ENCODE measurements at regions not wholly inside any gene's neighbourhood (a gene's known extent, or its start where the extent isn't known, plus 50 kb on each side); places are given as distances from the start of the nearest gene placed in this dataset.

- TF ChIP-seq CTCF (IDR thresholded peaks at IDR 0.05) = no peak
- no peak overlapping the region for H3K4me3 ChIP-seq
- H3K9me3 ChIP-seq = peaks cover 0 to 12% of the 10 kb centered on the region in 2 donors
- H3K36me3 ChIP-seq = no peaks in the 10 kb centered on the region
- no peaks in the 10 kb centered on the region for H3K4me1 ChIP-seq
- no peak for DNase-seq
- no peak for ATAC-seq
- intact Hi-C loops (cut with DNase I) = no loop called here
- H3K27ac ChIP-seq = no peak overlapping the region
- no peaks in the 10 kb centered on the region for H3K27me3 ChIP-seq
Measured at GRCh38 chr14:42293180-42293579, 686.5 kb downstream of the LRFN5 start.

DNA sequence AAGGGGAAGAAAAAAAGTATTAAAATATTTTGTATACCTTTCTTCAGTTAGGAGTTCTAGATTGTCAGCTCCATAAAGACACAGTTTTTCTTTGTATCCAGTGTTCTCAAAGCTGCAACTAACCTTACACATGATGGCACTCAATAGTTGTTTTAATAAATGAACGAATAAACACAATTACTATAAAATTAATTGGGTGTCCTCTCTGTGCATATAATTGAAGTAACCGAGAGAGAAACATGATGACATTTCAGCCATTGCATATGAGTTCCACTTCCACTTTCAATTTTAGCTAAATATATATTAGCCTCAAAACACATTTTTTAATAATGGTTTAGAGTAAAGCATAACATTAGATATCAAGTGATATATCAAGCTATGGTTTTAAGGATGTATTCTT, 671.2 kb downstream of the LRFN5 start:
- Histone ChIP-seq H3K36me3 (no peaks in the 10 kb centered on the region), H3K27me3 (no peaks in the 10 kb centered on the region), H3K4me1 (no peaks in the 10 kb centered on the region), H3K9me3 (peaks cover 0 to 4% of the 10 kb centered on the region in 2 donors), H3K27ac (no peak overlapping the region), H3K4me3 (no peak overlapping the region)
- DNase-seq (no peak), ATAC-seq (no peak)
- intact Hi-C loops (cut with DNase I) = no loop called here
- no peak for TF ChIP-seq CTCF (IDR thresholded peaks at IDR 0.05)

DNA sequence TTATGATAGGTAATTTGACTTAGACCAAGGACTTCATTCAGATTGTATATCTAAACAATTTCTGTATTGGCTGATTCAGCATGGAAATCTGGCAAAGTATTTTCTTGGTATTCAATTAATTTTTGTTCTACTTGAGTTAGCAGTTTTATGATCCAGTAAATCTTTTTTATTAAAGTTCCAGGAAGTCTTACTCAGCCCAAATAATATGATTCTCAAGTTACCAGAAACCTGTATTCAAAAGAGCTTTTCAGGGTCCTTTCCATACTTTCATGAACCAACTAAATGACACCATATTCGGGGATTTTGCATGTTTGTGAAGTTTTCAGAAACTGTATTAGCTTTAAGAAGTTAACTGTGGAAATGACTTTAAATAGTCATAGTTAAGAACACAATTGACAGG, 662.6 kb downstream of the LRFN5 start:
- Histone ChIP-seq H3K4me3 (no peak overlapping the region), H3K9me3 (peaks cover 0 to 3% of the 10 kb centered on the region in 2 donors), H3K27me3 (no peaks in the 10 kb centered on the region), H3K4me1 (no peaks in the 10 kb centered on the region), H3K36me3 (no peaks in the 10 kb centered on the region), H3K27ac (no peak overlapping the region)
- no peak for DNase-seq
- ATAC-seq = no peak
- intact Hi-C loops (cut with DNase I) = no loop called here
- TF ChIP-seq CTCF (IDR thresholded peaks at IDR 0.05) = no peak

- peaks cover 5 to 13% of the 10 kb centered on the region in 2 donors for H3K9me3 ChIP-seq
- TF ChIP-seq CTCF (IDR thresholded peaks at IDR 0.05) = no peak
- H3K36me3 ChIP-seq = no peaks in the 10 kb centered on the region
- no peak for DNase-seq
- intact Hi-C loops (cut with DNase I) = no loop called here
- H3K4me3 ChIP-seq = no peak overlapping the region
- no peaks in the 10 kb centered on the region for H3K27me3 ChIP-seq
- H3K4me1 ChIP-seq = no peaks in the 10 kb centered on the region
- H3K27ac ChIP-seq = no peak overlapping the region
- ATAC-seq = no peak
Measured at GRCh38 chr14:42248131-42248530, 641.5 kb downstream of the LRFN5 start.

- H3K27ac ChIP-seq = no peak overlapping the region
- H3K27me3 ChIP-seq = no peaks in the 10 kb centered on the region
- no peak overlapping the region for H3K4me3 ChIP-seq
- no peaks in the 10 kb centered on the region for H3K4me1 ChIP-seq
- intact Hi-C loops (cut with DNase I) = no loop called here
- no peak for DNase-seq
- H3K9me3 ChIP-seq = peaks cover 5 to 13% of the 10 kb centered on the region in 2 donors
- no peaks in the 10 kb centered on the region for H3K36me3 ChIP-seq
- no peak for ATAC-seq
- TF ChIP-seq CTCF (IDR thresholded peaks at IDR 0.05) = no peak
Measured at GRCh38 chr14:42241101-42241500, 634.4 kb downstream of the LRFN5 start.
